Bone marrow (tissue), 2 donors: ENCODE measurements at regions not wholly inside any gene's neighbourhood (a gene's known extent, or its start where the extent isn't known, plus 50 kb on each side); places are given as distances from the start of the nearest gene placed in this dataset.

Experiments used
- DNase-seq, 2 donors: peaks; one replicate each; lab custom pipeline; 2025; lab: John Stamatoyannopoulos, UW

DNA sequence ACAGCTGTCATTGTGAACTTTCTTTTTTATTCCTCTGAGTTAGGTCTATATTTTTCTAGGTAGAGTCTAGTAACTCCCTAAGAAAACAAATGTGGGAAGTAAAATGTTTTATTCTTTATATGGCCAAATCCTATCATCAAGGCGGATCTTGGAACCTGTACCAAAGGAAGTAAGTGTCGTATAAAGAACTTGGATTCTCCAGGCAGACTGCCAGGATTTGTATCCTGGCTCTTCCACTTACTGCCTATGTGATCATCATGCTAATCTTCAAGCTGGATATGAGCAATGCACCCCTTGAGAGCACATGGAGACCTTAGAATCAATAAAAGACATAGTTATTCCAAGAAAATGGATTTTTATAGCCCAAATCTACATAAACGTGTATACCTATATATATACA, 286.5 kb downstream of the PCDH17 start:
- DNase-seq: no peak

- DNase-seq: no peak
Observed at GRCh38 chr13:57918913-57919312, 287.4 kb downstream of the PCDH17 start.

GRCh38 chr13:57925250-57925649, 293.7 kb downstream of the PCDH17 start:
- no peak for DNase-seq

GRCh38 chr13:57925751-57926150, 294.2 kb downstream of the PCDH17 start:
- DNase-seq: no peak

- DNase-seq: no peak
Observed at GRCh38 chr13:57932061-57932460, 300.5 kb downstream of the PCDH17 start.

DNA sequence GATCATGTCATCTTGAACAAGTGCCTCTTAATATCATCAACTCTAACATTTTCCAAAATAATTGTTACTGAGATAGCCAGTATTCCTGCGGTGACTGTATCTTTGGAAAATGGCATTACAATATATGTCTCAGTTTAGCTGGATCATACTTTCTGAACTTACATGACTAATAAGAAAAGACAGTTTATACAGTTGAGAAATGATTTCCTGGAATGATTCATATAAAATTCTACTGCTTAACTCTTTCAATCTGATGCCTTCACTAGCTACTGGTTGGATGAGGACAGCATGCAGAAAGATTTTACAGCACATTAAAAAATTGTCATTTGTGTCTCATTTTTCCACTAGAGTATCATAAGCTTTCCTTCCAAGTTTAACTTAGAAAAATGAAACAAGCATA, 302.1 kb downstream of the PCDH17 start:
- DNase-seq: no peak

DNA sequence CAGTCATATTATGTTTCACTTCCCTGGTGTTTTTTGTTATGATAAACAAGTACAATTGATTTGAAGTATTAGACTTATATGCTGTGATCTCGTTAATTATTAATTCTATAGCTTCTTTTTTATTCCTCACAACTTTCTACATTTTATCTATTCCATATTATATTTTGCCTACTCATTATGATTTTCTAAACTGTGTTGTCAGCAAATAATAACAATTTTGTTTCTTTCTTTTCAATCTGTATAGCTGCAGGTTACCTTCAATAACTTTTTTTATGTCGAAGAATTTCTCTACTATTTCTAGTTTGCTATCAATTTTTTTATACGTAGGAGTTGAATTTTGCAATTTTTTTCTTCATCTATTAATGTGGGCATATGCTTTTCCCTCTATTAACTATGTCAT, 304.4 kb downstream of the PCDH17 start:
- no peak for DNase-seq

- DNase-seq: no peak
Observed at GRCh38 chr13:57946361-57946760, 314.8 kb downstream of the PCDH17 start.

DNA sequence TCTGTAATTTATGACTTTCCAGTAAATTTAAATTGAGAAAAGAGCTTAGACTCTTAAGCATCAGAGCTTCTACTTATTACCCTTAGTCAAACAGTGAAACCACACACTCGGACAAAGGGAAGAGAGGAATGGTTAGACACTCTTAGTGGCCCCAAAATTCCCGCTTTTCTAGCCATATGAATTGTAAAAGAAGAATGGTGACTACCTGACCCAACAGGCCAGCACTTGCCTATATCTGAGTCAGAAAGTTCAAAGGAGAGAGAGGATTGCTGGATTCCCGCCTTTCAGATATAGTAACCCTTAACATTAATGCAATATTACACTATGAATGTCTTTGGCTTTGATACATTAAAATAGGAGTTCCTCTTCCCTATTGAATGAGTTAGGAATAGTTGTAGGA, 317.3 kb downstream of the PCDH17 start:
- no peak for DNase-seq

GRCh38 chr13:57969951-57970350, 338.4 kb downstream of the PCDH17 start:
- DNase-seq: no peak

DNA sequence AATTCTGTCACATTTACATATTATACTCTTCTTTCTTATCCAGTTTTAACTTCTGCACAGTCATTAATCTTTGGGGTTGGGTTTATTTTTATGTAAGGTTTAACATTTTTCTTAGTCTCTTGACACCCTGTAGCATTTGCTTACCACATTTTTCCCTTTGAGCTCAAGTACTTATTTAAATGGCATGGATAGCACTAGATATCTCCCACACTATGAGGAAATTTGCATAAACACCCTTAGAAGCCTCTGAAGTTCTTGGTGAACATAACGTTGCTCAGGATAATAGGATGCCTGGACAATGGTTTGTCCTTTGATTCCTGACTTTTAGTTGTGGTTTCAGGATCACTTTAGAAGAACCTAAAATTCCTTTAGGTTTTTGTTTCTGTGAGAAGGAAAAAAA, 338.9 kb downstream of the PCDH17 start:
- DNase-seq: no peak

- DNase-seq: no peak
Observed at GRCh38 chr13:57982782-57983181, 351.2 kb downstream of the PCDH17 start.

DNA sequence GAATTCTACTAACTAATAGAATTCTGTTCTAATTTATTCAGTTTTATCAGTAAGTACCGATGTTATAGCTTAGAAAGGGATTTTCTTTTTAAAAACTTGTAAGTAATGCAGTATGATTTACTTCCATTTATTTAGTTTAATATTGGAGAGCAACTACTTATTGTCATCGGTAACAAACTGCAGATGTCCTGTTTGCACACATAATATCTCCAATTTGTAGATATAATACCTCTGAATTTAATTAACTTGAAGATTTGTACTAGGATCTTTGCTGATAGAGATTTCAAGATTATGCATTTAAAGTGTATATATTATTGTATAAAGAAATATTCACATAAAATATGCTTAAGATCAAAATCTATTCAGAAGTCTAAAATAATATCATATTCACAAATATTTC, 356.7 kb downstream of the PCDH17 start:
- DNase-seq: no peak

- DNase-seq: no peak
Observed at GRCh38 chr13:57991041-57991440, 359.5 kb downstream of the PCDH17 start.

GRCh38 chr13:57992416-57992815, 360.9 kb downstream of the PCDH17 start:
- no peak for DNase-seq

- no peak for DNase-seq
Observed at GRCh38 chr13:57996717-57997116, 365.2 kb downstream of the PCDH17 start.

GRCh38 chr13:58004751-58005150, 373.2 kb downstream of the PCDH17 start:
- no peak for DNase-seq

GRCh38 chr13:58018020-58018419, 386.5 kb downstream of the PCDH17 start:
- DNase-seq: no peak

DNA sequence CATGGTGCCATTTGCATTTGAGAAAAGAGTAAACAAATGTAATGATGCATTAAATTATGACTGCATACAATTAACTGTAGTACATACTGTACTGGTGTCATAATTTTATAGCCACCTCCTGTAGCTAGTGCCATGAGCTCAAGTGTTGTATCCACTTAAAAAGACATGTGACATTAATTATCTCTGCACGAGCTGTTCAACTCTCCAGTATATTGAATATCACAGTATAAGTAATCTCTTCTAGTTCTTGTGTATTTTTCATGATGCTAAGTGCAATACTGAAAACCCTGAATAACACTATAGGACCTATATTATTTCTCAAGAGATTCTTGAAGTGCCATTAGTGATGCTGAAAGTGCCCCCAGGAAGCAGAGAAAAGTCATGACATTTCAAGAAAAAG, 387.3 kb downstream of the PCDH17 start:
- no peak for DNase-seq

- DNase-seq: no peak
Observed at GRCh38 chr13:58024103-58024502, 392.6 kb downstream of the PCDH17 start.

DNA sequence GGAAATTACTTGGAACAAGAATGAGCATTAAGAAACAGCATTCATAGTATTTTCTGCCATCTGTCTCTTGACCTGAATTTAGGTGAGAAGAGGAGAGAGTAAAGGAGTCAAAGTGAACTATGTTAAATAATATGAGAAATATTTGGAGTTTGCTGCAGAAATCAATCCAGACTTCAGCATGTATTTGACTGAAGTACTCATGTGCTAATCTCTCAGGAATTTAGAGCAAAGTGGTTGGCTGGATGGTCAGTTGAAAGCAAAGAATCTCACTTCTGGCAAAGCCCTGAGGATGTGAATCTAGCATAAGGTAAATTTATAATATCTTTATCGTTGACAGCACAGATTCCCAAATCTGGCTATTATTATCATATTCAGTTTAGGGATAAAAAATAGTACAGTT, 394.3 kb downstream of the PCDH17 start:
- no peak for DNase-seq

GRCh38 chr13:58032676-58033460, 401.3 kb downstream of the PCDH17 start:
- no peak for DNase-seq

DNA sequence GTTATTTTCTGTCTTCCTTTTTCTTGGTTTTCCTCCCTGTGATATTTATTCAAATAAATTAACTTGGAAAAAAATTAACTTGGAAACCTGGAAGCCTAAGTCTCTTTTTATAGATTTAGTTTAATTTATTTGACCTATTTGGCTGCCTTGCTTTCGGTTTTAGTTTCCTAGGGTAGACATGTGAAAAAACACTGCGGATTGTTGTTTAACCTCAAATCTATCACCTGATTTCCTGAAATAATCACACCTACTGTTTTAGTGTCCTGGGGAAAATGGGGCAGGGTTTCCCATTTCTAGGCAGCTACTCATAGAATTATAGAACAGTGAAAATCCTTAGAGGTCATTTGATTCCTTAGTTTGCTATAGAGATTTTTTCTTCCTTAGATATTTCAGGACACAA, 412.4 kb downstream of the PCDH17 start:
- DNase-seq: no peak

DNA sequence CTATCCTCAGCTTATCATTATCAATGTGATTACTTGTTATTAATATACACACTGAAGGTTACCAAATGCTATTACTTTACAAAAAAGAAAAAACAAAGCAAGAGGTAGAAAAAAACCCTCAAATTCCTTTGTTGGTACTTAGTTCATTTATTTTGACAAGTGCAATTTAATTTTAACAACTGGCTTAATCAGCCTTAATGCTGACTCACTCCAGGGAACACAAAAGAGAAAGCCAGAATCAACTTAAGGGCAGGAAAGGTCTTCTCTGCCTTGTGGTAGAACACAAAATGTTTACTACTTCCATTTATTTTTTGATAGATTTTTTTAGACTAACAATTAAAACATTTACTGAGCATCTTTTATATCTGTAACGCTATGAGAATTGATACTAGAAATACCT, 417.1 kb downstream of the PCDH17 start:
- no peak for DNase-seq
